ENCODE measurements at regions not wholly inside any gene's neighbourhood (a gene's known extent, or its start where the extent isn't known, plus 50 kb on each side); places are given as distances from the start of the nearest gene placed in this dataset.
A peak's percentile ranks its signal among the peaks of the same experiment; 100 is the strongest.
"Not testable (repeated sequence)": the region's sequence is repeated elsewhere in the genome, so short reads cannot be mapped to it uniquely, and the experiment has no call there.

- DNase-seq (ENCODE audit: low spot score), result no peak
These were observed 1477.3 kb downstream of the CDH8 start for GRCh38 chr16:60558936-60559335.

GRCh38 chr16:60553090-60553757 lies 1483.0 kb downstream of the CDH8 start:
- no peak for DNase-seq (ENCODE audit: low spot score)

- no peak for DNase-seq (ENCODE audit: low spot score)
These were observed 1494.7 kb downstream of the CDH8 start for GRCh38 chr16:60541535-60541934.

DNA sequence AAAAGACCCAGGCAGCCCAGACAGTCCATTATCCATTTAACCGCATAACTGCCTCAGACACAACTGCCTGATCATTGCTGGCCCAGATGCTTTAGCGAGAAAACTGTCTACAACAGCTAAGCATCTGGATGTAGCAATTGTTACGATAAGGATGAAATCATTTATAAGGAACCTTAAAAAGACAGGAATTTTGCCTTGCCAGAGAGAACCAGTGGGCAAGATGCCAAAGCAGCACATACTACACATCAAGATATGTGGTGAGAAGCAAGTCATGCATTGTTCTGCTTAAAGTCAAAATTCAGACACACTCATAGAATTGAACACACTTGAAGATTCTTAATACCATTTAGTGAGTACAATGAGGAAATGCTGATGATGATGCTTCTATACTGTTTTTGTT lies 1525.3 kb downstream of the CDH8 start:
- no peak for DNase-seq (ENCODE audit: low spot score)

- DNase-seq (ENCODE audit: low spot score), result no peak
These were observed 1526.0 kb downstream of the CDH8 start for GRCh38 chr16:60510208-60510607.

- DNase-seq (ENCODE audit: low spot score), result no peak
These were observed 1545.0 kb downstream of the CDH8 start for GRCh38 chr16:60491273-60491672.

GRCh38 chr16:60485872-60486489 lies 1550.3 kb downstream of the CDH8 start:
- no peak for DNase-seq (ENCODE audit: low spot score)

- no peak for DNase-seq (ENCODE audit: low spot score)
These were observed 1551.3 kb downstream of the CDH8 start for GRCh38 chr16:60484901-60485300.

DNA sequence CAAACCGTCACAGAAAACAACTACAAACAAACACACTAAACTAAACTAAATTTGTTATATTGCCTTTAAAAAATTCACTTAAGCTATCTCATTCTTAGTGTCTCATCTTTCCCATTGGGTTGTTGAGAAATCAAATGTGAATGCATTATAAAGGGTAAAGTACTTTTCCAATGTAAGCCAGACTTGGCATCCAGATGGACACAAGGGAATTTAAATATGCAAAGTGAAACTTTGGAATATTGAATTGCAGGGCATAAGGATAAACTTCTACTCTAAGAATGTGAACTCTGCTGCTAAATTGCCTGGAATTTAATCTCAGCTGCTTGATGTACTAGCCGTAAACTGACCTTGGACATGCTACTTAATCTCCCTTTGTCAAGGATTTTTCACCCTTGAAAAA lies 1554.6 kb downstream of the CDH8 start:
- DNase-seq (ENCODE audit: low spot score), result no peak

DNA sequence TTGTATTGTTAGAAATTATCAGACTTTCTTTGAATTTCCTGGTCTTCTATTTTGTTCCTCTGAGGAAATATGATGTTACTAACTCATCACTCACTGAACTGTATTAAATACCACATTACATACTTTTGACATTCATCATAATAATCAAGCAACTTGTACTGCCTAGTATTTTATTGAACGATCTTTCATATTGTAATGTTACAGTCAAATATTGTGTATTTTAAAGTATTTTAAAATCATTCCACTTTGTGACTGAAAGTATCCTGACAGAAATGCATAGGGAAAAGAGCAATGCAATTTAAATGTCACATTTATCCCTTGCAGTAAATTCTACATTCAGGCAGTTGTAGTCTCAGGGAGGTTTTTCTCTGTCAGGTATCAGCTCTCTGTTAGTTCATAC lies 1557.4 kb downstream of the CDH8 start:
- no peak for DNase-seq (ENCODE audit: low spot score)

- no peak for DNase-seq (ENCODE audit: low spot score)
These were observed 1572.3 kb downstream of the CDH8 start for GRCh38 chr16:60463986-60464385.

DNA sequence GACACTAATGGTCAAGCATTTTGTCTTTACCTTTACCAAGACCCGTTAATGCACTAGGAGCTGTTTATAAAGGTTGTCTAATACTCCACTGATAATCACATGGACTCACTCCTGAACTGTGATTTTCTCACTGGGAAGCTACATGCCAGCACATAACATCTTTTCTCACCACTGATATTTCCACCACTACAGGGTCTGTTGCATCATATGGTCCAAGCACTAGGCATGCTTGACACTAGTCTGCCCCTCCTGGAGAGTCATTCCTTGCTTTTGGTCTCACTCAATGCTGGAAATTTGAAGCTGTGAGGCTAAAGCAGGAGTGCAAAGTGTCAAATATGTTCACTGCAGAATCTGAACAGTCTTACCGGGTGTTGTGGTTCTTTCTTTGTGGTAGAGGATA lies 1576.8 kb downstream of the CDH8 start:
- peak; percentile 1 for DNase-seq (ENCODE audit: low spot score)

DNA sequence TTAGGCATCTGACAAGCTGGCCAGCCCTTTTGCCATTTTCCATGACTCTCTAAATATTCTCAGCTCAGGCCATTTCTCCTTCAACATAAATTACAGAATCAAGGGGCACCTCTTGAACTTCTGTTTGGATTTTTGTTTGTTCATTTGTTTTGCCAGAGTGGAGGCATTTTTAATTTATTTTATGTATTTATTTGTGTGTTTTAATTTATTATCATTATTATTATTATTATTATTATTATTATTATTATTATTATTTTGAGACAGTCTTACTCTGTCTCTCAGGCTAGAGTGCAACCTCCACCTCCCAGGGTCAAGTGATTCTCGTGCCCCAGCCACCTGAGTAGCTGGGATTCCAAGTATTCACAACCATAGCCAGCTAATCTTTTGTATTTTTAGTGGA lies 1578.0 kb downstream of the CDH8 start:
- no peak for DNase-seq (ENCODE audit: low spot score)

DNA sequence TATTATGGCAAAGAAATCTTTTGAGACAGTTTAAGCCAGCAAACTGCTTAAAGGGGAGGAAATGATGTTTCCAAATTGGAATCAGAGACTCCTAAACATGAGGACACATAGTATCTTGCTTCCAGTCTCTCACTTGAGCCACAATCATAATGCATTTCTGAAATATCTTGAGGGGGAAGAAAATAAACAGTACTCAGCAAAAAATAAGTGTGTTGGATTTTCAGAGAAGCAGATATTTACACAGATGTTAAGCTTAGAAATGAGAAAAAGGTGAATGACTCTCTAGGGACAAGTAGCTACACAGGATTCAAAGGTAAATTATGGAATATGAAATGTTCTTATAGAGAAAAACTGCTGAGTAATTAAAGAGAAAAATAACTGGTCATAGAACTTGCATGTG lies 1583.6 kb downstream of the CDH8 start:
- DNase-seq (ENCODE audit: low spot score), result no peak

- DNase-seq (ENCODE audit: low spot score), result no peak
These were observed 1597.3 kb downstream of the CDH8 start for GRCh38 chr16:60438894-60439293.

GRCh38 chr16:60432472-60432871 lies 1603.8 kb downstream of the CDH8 start:
- no peak for DNase-seq (ENCODE audit: low spot score)

- no peak for DNase-seq (ENCODE audit: low spot score)
These were observed 1616.4 kb downstream of the CDH8 start for GRCh38 chr16:60419859-60420258.

DNA sequence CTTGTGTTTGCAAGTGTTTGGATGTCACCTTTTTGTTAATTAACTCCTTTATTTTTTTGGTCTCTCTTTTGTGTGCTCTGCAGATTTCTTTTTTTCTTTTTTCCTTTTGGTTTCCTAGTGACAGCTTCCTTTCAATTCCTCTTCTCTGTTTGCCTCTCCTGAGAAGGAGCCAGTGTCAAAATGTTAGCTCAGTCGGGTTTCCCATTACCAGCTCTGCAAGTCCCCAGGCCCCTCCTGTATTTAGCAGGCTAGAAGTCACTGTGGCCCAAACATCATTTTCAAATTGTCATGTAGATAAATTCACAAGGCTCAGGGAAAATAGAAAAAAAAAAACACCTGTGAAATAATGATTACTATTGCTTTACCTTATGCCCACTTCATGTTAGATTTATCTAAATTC lies 1621.6 kb downstream of the CDH8 start:
- no peak for DNase-seq (ENCODE audit: low spot score)

DNA sequence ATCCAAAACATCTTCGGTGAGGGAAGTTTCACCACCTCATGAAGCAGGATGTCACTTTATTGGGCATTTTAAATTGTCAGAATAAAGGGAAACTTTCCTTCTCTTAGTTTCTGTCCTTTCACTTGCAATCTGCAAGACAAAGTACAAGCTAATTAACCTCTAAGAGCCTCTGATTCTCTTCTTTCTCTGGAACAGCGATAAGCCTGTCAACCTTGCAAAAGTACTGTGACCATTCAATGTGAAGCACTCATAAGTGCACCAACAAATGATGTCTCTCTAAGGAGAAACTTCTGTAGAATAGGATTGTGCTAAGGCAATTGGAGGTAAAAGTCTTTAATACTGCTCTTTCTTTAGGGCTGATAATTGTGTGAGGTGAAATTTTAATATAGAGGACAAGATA lies 1622.3 kb downstream of the CDH8 start:
- no peak for DNase-seq (ENCODE audit: low spot score)

- DNase-seq (ENCODE audit: low spot score), result no peak
These were observed 1628.6 kb downstream of the CDH8 start for GRCh38 chr16:60407606-60408005.

- DNase-seq (ENCODE audit: low spot score), result no peak
These were observed 1629.2 kb downstream of the CDH8 start for GRCh38 chr16:60407034-60407433.

GRCh38 chr16:60405286-60405685 lies 1631.0 kb downstream of the CDH8 start:
- DNase-seq (ENCODE audit: low spot score), result no peak

- no peak for DNase-seq (ENCODE audit: low spot score)
These were observed 1631.8 kb downstream of the CDH8 start for GRCh38 chr16:60404401-60404800.

- DNase-seq (ENCODE audit: low spot score), result not testable (repeated sequence)
These were observed 1633.3 kb downstream of the CDH8 start for GRCh38 chr16:60402941-60403340.
